RCC 7860 (cell line): ENCODE measurements at regions not wholly inside any gene's neighbourhood (a gene's known extent, or its start where the extent isn't known, plus 50 kb on each side); places are given as distances from the start of the nearest gene placed in this dataset.

Experiments used
- DNase-seq: peaks from one replicate; pipeline ENCODE4 v3.0.0-alpha.2; 2015; ENCODE audit warnings: low spot score
- FAIRE-seq: peaks from 2 replicates; lab custom pipeline; 2012; peaks lifted over from hg19 to GRCh38; lab: Jason Lieb, UNC

- FAIRE-seq (no peak), DNase-seq (no peak)
These were observed 90.4 kb upstream of the ATF7IP start for GRCh38 chr12:14275111-14275510.

GRCh38 chr12:14275886-14276285 is 89.6 kb upstream of the ATF7IP start:
- FAIRE-seq = no peak
- no peak for DNase-seq

GRCh38 chr12:14278294-14278953 is 87.1 kb upstream of the ATF7IP start:
- DNase-seq (peak; percentile 1), FAIRE-seq (no peak)

GRCh38 chr12:14279845-14280244 is 85.6 kb upstream of the ATF7IP start:
- DNase-seq (peak; percentile 1), FAIRE-seq (no peak)

- DNase-seq (peak; percentile 0), FAIRE-seq (no peak)
These were observed 84.6 kb upstream of the ATF7IP start for GRCh38 chr12:14280921-14281320.

GRCh38 chr12:14281539-14281938 is 83.9 kb upstream of the ATF7IP start:
- FAIRE-seq = no peak

GRCh38 chr12:14283489-14284144 is 81.9 kb upstream of the ATF7IP start:
- DNase-seq (peak; percentile 1), FAIRE-seq (no peak)

More at GRCh38 chr12:14281539-14281938, 83.9 kb upstream of the ATF7IP start:
- peak; percentile 1 for DNase-seq

GRCh38 chr12:14284184-14284722 is 81.2 kb upstream of the ATF7IP start:
- DNase-seq (no peak), FAIRE-seq (no peak)

GRCh38 chr12:14289601-14290000 is 75.9 kb upstream of the ATF7IP start:
- no peak for FAIRE-seq

GRCh38 chr12:14290951-14291350 is 74.5 kb upstream of the ATF7IP start:
- FAIRE-seq (no peak), DNase-seq (no peak)

More at GRCh38 chr12:14289601-14290000, 75.9 kb upstream of the ATF7IP start:
- DNase-seq = no peak

GRCh38 chr12:14303661-14304155 is 61.8 kb upstream of the ATF7IP start:
- FAIRE-seq (no peak), DNase-seq (no peak)

GRCh38 chr12:14307004-14307403 is 58.5 kb upstream of the ATF7IP start:
- no peak for FAIRE-seq
- DNase-seq = no peak

GRCh38 chr12:14308516-14308915 is 57.0 kb upstream of the ATF7IP start:
- FAIRE-seq = no peak
- no peak for DNase-seq

GRCh38 chr12:14310866-14311265 is 54.6 kb upstream of the ATF7IP start:
- DNase-seq (no peak), FAIRE-seq (no peak)

- FAIRE-seq = no peak
- DNase-seq = no peak
These were observed 51.9 kb upstream of the ATF7IP start for GRCh38 chr12:14313379-14314138.

- DNase-seq (no peak), FAIRE-seq (no peak)
These were observed 50.7 kb upstream of the ATF7IP start for GRCh38 chr12:14314801-14315200.

- no peak for FAIRE-seq
These were observed 50.0 kb upstream of the ATF7IP start for GRCh38 chr12:14315501-14315900.

More at GRCh38 chr12:14315501-14315900, 50.0 kb upstream of the ATF7IP start:
- no peak for DNase-seq
